ENCODE measurements at regions not wholly inside any gene's neighbourhood (a gene's known extent, or its start where the extent isn't known, plus 50 kb on each side); places are given as distances from the start of the nearest gene placed in this dataset.

DNA sequence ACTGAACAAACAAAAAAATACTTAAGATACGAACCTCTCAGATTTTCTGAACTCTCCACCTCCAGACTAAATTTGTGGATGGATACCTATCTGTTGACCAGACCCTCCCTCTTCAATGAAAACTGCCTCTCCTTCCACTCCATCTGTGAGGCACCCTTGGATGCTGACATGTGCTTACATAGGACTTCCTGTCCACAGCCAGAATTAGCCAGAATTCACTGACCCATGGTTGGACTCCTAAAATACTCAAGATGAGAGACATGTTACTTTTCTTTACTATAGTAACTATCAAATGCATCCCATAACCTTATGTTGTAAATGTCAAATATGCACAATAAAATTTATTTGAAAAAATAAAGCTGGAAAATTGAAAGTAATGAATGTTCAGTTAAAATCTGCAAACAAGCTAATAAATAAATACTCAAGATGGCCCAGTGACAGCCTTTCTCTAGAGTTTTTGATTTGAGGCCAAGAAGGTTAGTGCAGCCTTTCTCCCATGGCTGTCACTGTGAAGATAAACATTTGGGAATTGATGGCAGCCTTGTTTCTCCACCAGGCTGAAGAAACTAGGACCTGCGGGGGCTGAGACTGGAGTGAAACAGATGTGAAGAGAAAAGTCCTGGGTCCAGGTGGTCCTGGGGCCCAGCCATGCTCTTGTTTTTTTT, 287.0 kb downstream of the ZEB1 start:
- no peak for DNase-seq (ENCODE audit: low read depth)

DNA sequence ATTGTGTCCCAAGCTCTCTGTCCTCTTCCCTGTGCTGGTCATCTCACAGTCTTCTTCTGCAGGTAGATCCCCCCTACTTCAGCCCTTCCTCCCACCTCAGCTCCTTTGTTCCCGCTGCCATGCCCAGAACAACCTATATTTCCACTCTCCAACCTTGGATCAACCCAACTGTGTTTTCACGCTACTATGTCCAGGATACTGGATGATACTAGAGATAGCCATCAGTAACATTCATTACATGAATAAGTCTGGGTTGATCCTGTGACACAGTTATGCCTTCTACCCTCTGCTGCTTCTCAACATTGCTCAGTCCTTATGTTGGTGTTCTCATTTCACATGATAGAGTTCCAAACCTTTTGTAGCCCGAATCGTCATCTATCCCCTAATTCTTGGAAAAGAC, 286.4 kb downstream of the ZEB1 start:
- DNase-seq (ENCODE audit: low read depth) = no peak

DNA sequence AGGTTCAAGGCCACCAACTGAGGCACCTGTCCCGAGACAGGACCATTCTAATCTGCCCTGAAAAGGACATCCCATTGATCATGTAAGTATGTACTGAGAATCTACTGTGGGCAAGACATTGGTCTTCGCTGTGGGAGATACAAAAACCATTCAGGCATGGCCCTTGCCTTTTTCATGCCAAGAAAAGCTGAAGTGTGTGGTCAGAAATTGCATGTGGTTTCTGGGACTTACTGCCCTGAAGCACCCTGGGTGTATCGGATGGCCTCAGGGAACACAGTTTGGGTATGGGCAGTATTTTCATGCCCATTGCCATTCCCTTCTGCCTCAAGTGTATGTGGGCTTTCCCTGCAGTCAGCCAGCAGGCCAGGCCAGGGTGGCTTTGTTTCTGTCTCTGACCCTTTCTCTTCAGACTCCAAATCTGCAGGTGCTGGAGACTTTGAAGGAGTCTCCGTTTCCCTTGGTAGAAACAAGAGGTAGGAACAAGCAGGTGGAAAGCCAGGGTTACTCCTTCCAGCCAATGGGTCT, 285.7 kb downstream of the ZEB1 start:
- DNase-seq (ENCODE audit: low read depth) = no peak

DNA sequence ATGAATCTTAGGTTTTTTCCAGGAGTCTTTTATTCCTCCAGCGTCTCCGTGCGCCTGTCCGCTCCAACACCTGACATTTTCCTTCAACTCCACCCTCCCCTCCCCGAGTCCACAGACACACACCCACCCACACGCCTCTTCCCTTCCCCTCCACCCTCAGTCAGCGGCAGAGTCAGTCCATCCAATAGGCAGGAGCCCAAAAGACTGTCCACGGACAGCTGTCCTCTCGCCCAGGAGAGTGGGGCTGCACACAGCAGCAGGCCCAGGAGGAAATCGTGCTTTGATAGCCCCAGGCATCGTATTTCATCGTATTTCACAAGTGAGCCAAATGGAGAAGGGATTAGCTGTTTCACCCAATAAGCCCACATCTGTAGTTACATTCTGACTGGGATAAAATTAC, 285.1 kb downstream of the ZEB1 start:
- DNase-seq (ENCODE audit: low read depth) = no peak

DNA sequence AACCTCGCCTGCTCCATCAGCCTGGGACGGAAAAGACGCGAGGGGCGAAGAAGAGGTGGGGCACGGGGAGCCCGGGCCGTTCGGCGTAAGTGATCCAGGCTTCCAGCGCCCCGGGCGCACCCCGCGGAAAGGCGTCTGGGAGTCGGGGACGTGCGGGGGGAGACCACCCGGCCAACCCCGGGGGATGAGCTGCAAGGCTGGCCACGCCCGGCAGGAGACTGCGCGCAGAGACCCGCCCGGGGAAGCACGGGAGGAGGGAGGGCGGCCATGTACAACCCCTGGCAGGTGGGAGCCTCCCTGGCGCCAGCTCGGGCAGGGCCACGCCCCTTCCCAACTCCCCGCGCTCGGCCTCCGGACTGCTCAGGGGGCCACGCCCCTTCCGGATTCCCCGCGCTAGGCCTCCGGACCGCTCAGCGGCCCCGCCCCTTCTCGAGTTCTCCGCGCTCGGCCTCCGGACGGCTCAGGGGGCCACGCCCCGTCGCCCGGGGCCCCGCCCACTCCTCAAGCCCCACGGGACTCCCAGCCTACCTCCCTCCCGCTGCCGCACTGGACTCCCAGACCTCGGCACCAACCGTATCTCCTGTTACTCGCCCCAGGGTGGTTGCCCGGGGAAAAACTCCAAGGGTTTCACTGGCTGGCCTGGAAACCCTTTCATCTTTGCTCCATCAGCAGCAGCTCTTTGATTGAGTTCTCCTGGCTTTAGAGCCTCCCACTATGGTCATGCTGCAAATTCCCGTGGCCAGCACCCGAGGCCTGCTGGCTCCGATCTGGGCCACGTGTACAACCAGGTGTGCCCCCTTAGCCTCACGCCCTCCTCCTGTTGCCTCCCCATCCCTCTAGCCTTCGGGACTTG, 284.4 kb downstream of the ZEB1 start:
- DNase-seq (ENCODE audit: low read depth) = peak; percentile 22

DNA sequence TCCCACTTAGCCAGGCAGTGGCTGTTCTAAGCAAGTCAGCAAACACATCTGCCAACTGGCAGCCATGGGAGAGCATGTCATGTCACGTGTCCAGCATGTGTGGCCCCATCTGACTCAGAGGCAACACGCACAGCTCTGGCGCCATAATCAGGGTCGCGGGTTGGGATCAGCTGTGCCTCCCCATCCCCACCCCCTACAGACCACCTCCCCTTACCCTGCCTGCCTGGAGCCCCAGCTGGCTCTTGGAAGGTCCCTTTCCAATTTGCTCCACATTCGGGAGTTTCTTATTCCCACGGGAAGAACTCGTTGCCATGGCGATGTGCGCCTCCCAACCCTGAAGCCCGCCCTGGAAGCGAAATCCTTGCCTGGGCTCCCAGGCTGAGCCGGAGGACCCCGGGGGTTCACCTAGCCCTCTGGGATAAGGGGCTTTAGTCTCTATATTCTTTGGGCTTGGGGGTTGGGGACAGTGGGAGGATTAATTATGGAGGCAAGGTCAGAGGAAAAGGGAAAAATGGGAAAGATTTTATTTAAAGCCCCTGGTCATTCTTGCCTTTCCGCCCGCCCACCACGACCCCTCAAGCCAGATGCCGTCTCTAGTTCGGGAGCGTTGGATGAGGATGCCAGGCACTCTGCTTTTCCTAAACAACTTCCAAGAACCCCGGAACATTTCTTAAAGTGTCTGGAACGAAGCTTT, 283.7 kb downstream of the ZEB1 start:
- DNase-seq (ENCODE audit: low read depth) = no peak

DNA sequence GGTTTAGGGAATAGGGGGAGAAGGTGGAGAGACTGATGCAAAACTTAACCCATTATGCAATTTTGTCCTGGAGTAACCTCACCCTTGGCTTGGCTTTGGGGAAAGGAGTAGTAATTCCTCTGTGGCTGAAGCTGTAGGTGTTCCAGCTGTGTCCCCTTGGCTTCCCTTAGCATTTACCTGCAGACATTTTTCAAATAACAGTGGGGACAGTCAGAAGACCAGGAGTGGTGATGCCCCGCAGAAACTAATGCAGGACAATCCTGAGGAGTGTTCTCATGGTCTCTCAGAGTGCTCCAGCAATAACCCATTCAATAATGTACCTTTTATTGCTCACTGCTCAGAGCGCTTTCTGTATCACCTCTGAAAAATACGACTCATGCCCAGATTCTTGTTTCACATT, 282.1 kb downstream of the ZEB1 start:
- no peak for DNase-seq (ENCODE audit: low read depth)

DNA sequence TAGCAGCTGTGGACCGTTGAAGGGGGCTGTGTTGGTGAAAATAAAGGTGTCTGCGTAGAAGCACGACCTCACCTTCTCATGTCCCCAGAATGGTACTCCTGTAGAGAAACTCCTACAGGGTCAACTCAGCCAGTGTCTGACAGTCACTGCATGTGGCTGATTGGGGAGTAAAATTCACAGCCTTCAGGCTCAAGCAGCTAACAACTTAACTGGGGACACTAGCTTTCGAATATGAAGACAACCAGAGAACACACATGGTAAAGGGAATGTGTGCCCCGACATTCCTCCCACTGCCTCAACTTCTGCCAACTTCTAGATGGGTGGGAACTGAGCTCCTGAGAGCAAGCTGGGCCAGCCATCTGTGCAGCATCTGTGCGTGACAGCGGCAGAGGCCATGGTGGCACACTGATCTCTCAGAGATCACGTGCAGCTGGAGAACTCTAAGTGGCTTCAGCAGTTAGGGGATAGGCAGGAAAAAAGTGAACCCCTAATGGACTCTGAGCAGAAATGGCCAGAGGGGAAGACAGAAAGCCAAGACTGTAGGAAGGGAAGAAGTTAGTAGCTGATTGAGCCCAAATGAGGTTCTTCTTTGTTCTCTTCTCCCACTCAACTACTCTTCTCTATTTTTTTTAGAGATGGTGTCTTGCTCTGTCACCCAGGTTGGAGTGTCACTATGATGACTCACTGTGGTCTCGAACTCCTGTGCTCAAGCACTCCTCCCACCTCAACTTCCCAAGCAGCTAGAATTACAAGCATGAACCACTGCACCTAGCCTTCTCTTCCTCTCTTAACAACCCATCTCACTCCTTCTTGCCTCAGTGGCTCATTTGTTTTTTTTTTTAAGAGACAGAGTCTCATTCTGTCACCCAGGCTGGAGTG, 280.8 kb downstream of the ZEB1 start:
- no peak for DNase-seq (ENCODE audit: low read depth)

DNA sequence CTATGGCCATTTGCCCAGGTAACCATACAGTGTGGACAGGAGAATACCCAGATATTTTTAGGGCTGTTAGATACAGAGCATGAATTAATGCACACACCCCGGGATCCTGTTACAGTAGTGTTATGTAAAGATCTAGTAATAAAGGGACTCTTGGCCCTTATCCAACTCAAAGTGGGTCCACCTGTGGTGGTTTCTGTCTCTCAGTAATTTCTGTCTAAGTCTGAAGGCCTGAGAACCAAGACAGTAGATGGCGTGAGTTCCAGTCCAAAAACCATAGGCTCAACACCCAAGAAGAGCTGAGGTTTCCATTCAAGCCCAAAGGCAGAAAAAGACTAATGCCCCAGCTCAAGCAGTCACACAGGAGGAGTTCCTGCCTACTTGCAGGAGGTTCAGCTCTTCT, 277.7 kb downstream of the ZEB1 start:
- DNase-seq (ENCODE audit: low read depth) = no peak

DNA sequence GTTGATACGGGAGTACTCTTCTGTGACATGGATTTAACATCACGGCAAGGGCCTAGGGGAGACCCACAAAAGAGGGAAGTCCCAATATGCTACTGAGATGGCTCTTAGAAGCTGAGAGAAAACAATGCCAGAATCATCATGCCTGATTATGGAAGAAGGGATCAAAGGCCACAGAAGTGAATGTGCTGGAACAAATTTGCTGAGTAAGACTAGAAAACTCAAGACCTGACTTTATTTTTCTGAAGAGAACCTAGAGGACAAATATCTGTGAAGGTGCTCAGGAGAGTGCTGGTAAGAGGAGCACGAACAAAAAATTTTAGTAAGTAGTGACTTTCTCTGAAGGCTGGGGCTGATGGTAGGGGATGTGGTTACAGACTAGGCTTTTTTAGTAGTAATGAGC, 277.0 kb downstream of the ZEB1 start:
- DNase-seq (ENCODE audit: low read depth) = no peak

DNA sequence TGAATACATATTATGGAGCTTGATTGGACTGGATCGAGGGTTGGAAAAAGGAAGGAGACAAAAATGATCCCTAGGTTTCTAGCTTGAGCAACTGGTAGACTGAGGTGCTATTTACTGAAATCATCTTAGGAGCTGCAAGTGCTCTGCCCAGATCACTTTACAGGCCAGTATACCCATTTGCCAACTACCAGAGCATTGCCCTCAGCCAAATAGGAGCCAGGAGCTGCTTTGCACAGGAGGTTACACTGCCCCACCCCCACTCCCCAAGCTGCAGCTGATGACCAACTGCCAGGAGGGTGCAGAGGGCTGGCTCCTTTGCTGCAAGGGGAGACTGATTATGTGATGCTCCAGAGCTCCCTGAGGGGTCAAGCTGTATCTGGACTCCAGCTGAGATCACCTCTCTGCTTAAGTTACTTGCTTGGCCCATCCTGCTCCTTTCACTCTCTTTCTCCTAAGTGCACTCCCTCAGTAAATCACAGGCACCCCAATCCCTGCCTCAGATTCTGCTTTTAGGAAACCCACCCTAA, 275.4 kb downstream of the ZEB1 start:
- no peak for DNase-seq (ENCODE audit: low read depth)

DNA sequence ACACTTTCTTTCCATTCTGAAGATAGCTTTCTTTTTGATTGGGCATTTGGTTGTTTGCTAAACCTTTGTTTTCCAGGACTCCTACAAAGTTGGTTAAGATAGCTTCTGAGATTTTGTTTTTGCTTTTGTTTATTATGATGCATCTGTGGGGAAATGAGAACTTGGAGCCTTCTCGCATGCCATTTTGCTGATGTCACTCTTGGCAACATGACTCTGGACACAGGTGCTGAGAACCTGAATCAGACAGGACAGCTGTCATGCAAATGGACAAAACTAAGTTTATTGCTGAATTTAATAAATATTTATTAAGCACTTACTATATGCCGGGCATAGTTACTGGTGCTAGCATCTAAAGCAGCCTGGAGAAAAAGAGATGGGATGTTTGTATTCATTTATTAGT, 274.1 kb downstream of the ZEB1 start:
- DNase-seq (ENCODE audit: low read depth) = no peak

DNA sequence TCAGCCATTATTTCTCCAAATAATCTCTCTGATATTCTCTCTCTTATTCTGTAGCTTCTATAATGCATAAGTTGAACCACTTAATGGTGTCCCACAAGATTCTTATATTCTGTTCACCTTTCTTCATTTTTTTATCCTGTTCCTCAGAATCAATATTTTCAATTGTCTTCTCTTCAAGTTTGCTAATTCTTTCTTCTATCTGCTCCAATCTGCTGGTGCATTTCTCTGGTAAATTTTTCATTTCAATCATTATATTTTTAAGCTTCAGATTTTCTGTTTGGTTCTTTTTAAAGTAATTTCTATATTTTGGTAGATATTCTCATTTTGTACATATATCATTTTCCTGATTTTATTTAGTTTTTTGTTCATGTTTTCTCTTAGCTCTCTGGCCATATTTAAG, 272.6 kb downstream of the ZEB1 start:
- no peak for DNase-seq (ENCODE audit: low read depth)

DNA sequence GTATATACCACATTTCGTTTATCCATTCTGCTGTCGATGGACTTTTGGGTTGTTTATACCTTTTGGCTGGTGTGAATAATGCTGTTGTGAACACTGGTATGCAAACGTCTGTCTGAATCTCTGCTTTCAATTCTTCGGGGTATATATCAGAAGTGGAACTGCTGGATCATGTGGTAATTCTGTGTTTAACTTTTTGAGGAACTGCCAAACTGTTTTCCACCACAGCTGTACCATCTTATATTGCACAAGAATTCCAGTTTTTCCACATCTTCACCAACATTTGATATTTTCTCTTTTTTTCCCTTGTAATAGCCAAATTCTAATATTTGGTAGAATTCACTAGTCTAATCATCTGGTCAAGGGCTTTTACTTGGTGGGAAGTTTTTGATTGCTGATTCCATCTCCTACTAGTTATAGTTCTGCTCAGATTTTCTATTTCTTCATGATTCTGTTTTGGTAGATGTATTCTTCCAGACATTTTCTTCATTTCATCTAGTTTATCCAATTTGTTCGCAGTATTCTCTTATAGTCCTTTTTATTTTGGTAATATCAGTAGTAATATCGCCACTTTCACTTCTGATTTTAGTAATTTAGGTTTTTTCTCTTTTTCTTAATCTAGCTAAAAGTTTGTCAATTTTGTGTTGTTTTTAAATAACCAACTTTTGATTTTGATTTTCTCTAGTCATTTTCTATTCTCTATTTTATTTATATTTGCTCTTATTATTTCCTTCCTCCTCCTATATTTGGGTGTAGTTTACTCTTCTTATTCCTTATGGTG, 271.2 kb downstream of the ZEB1 start:
- no peak for DNase-seq (ENCODE audit: low read depth)

DNA sequence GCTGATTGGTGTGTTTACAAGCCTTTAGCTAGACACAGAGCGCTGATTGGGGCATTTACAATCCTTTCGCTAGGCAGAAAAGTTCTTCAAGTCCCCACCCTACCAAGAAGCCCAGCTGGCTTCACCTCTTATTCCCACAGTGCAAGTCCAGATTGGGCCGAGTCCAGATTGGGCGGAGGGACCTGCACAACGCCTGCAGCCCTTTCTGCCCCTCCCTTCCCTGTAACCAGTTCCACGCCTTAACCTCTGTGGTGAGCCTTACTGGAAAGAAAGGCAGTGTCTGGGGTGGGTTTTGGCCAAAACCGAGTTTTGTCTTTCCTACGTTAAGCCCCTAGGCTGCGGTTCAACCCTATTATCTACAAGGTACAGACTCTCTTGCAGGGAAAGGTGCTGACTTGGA, 268.7 kb downstream of the ZEB1 start:
- DNase-seq (ENCODE audit: low read depth) = no peak

DNA sequence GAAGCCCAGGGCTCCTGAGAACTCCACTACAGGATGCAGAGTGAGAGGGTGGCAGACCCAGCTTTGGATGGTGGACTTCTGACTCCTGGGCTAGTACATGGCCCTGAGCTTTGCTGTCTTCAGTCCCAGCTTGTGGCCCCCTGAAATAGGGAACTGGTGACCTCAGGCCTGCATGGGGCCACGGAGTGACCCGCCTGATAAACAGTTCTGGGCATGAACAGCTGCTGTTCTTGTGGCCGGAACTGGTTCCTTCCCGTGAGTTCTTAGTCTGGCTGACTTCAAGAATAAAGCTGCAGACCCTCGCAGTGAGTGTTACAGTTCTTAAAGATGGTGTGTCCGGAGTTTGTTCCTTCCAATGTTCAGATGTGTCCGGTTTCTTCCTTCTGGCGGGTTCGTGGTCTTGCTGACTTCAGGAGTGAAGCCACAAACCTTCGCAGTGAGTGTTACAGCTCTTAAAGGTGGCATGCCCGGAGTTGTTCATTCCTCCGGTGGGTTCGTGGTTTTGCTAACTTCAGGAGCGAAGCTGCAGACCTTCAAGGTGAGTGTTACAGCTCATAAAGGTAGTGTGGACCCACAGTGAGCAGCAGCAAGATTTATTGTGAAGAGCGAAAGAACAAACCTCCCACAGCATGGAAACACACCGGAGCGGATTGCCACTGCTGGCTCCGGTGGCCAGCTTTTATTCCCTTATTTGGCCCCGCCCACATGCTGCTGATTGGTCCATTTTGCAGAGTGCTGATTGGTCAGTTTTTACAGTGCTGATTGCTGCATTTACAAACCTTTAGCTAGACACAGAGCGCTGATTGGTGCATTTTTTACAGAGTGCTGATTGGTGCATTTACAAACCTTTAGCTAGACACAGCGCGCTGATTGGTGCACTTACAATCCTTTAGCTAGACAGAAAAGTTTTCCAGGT, 268.0 kb downstream of the ZEB1 start:
- no peak for DNase-seq (ENCODE audit: low read depth)

DNA sequence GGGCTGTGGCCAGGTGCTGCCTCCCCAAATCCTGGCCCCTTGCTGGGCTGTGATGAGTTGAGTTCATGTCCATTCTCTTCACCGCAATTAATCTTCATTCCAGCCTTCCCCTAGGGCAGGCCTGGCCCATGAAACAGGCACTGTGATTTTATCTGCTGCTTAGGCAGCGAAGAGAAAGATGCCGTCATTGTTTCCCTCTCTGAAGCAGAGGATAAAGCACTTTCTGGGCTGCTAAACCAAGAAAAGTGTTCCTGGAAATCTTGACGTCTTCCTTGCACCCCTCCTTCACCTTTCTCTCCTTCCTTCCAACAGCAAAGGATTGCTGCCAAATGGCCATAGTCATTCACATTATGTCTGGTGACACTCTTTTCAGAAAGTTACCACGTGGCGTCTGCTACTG, 265.9 kb downstream of the ZEB1 start:
- DNase-seq (ENCODE audit: low read depth) = no peak

DNA sequence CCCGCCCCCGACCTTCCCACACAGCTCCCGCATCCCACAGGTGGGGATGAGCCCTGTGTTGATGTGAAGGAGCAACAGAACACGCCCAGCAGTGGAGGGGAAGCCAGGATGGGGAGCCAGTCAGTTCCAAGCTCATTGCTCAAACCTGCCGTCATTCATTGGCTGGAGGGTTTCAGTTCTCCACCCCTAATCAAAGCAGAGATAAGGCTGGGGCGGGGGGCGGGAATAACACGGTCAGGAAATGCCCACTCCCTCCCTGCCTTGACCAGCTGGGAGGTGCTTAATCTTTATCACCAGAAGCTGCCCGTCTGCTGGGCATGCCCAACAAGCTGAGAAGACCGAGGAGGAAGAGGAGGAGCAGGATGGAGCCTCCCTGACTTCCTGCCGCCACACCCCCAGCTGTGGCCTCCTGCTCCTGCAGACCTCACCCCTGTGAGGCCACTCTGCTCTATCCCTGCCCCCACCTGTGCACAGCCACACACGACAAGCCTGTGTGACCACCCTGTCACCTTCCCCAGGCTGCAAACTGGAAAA, 265.1 kb downstream of the ZEB1 start:
- DNase-seq (ENCODE audit: low read depth) = no peak

DNA sequence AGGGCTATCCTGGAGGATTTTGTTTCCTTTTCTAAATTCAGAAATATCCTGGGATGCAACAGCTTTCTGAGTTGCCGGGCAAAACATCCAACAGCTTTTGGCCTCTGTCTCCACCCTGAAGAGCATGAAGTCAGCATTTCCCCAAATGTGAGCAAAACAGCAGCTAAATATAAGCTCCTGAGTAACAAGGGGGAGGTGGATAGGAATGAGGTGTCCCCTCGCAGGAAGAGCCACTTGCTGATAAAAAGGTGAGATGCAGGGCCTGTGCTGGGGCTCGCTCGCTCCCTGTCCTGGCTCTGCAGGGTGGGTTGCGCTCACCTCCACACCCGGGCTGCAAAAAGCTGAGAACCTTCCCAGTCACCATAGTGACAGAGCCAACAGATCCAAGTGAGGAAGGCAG, 264.3 kb downstream of the ZEB1 start:
- no peak for DNase-seq (ENCODE audit: low read depth)

Measured in stimulated activated CD8-positive, alpha-beta memory T cell treated with anti-CD3 and anti-CD28 coated beads, Interleukin-15, amount 100 ng/mL, for 1 hour (primary cell).